Calu3 (cell line): ENCODE measurements at regions not wholly inside any gene's neighbourhood (a gene's known extent, or its start where the extent isn't known, plus 50 kb on each side); places are given as distances from the start of the nearest gene placed in this dataset.

ENCODE experiments used
- BruUV-seq: library from RNA; stranded (reverse); fragments of 400-500 nt; replicated peaks from 2 replicates; lab custom pipeline; 2021; lab: Mats Ljungman, UMichigan
- CTCF ChIA-PET: fragments of 300-600 bp; sonication (Branson Sonifier 250); formaldehyde crosslinking; loops from one replicate; lab custom pipeline; 2022; ENCODE audit warnings: antibody characterized with exemption; lab: Charles Lee
- DNase-seq: peaks from one replicate; pipeline ENCODE4 v3.0.0; 2022
- H3K27ac Mint-ChIP-seq: one replicate; pipeline ENCODE4 v1.8.0; 2022; ENCODE audit warnings: mixed read lengths; ENCODE audit not compliant: unreplicated experiment
- H3K27me3 Mint-ChIP-seq: one replicate; pipeline ENCODE4 v1.8.0; 2022; ENCODE audit warnings: mixed read lengths; ENCODE audit not compliant: unreplicated experiment
- H3K36me3 Mint-ChIP-seq: one replicate; pipeline ENCODE4 v1.8.0; 2022; ENCODE audit warnings: mild to moderate bottlenecking, moderate library complexity, mixed read lengths; ENCODE audit not compliant: insufficient read depth, unreplicated experiment
- H3K4me1 Mint-ChIP-seq: one replicate; pipeline ENCODE4 v1.8.0; 2022; ENCODE audit warnings: mild to moderate bottlenecking, low read depth, mixed read lengths; ENCODE audit not compliant: unreplicated experiment
- H3K4me3 Mint-ChIP-seq: one replicate; pipeline ENCODE4 v1.8.0; 2022; ENCODE audit warnings: mild to moderate bottlenecking, low read depth, moderate library complexity, mixed read lengths; ENCODE audit not compliant: unreplicated experiment
- H3K9me3 Mint-ChIP-seq: one replicate; pipeline ENCODE4 v1.8.0; 2022; ENCODE audit warnings: low read depth, mixed read lengths; ENCODE audit not compliant: unreplicated experiment
- intact Hi-C: fragments of 100-400 bp; cut with micrococcal nuclease; formaldehyde crosslinking; loops from one replicate; pipeline ENCODE4 v1.10.0; 2022; ENCODE audit not compliant: unreplicated experiment
- TF ChIP-seq, protein P1 (sequence below): fragments of 200-600 bp; IDR thresholded peaks from one replicate; pipeline ENCODE4 v1.8.0; 2022; ENCODE audit warnings: antibody characterized with exemption; ENCODE audit not compliant: unreplicated experiment

DNA sequence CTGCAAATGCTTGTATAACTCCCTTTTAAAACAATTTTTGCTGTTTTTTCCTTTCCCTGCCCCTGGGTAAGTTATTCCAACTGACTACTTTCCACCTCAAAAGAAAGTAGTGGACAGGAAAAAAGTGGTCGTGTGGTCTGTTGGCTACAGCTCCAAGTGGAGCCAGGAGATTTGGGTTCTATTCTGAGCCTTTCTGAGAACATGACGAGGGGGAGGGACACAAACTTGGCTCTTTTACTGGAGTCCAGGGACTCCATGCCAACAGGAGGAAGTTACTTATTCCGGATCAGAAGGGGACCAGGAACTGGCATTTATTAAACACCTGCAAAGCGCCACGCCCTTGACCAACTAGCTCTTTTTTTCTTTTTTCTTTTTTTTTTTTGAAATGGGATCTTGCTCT lies 79.0 kb upstream of the CAPZB start:
- Mint-ChIP-seq H3K27ac (no peak overlapping the region), H3K36me3 (no peaks in the 10 kb centered on the region), H3K4me1 (peaks cover 5% of the 10 kb centered on the region), H3K4me3 (no peak overlapping the region), H3K27me3 (no peaks in the 10 kb centered on the region), H3K9me3 (no peaks in the 10 kb centered on the region)
- CTCF ChIA-PET = no interaction called here
- intact Hi-C loops = no loop called here
- no peak for DNase-seq
- TF ChIP-seq, protein P1, sequence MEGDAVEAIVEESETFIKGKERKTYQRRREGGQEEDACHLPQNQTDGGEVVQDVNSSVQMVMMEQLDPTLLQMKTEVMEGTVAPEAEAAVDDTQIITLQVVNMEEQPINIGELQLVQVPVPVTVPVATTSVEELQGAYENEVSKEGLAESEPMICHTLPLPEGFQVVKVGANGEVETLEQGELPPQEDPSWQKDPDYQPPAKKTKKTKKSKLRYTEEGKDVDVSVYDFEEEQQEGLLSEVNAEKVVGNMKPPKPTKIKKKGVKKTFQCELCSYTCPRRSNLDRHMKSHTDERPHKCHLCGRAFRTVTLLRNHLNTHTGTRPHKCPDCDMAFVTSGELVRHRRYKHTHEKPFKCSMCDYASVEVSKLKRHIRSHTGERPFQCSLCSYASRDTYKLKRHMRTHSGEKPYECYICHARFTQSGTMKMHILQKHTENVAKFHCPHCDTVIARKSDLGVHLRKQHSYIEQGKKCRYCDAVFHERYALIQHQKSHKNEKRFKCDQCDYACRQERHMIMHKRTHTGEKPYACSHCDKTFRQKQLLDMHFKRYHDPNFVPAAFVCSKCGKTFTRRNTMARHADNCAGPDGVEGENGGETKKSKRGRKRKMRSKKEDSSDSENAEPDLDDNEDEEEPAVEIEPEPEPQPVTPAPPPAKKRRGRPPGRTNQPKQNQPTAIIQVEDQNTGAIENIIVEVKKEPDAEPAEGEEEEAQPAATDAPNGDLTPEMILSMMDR = no peak
- no TSS peak for BruUV-seq

GRCh38 chr1:19563324-19564097 lies 78.2 kb upstream of the CAPZB start:
- CTCF ChIA-PET = no interaction called here
- Mint-ChIP-seq H3K36me3 (no peaks in the 10 kb centered on the region), H3K4me3 (no peak overlapping the region), H3K27me3 (no peaks in the 10 kb centered on the region), H3K4me1 (peaks cover 5% of the 10 kb centered on the region), H3K9me3 (no peaks in the 10 kb centered on the region), H3K27ac (no peak overlapping the region)
- intact Hi-C loops = no loop called here
- BruUV-seq = no TSS peak
- no peak for DNase-seq
- TF ChIP-seq, protein P1 = no peak

- no TSS peak for BruUV-seq
- TF ChIP-seq, protein P1 = no peak
- Mint-ChIP-seq H3K4me1 (peaks cover 5% of the 10 kb centered on the region), H3K27me3 (no peaks in the 10 kb centered on the region), H3K27ac (no peak overlapping the region), H3K4me3 (no peak overlapping the region), H3K9me3 (no peaks in the 10 kb centered on the region), H3K36me3 (no peaks in the 10 kb centered on the region)
- CTCF ChIA-PET = no interaction called here
- intact Hi-C loops = no loop called here
- no peak for DNase-seq
Measured at GRCh38 chr1:19562847-19563246, 77.5 kb upstream of the CAPZB start.

DNA sequence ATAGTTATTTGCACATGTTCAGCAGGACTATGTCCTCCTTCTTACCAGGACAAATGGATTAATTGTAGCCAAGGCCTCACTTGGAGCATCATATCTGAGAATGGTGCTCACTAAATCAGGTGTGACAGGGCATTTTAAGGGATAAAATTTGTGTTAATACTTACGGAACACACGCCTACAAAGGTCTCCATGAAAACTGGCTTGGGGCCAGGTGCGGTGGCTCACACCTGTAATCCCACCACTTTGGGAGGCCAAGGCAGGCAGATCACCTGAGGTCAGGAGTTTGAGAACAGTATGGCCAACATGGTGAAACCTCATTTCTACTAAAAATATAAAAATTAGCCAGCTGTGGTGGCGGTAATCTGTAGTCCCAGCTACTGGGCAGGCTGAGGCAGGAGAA lies 75.1 kb upstream of the CAPZB start:
- no peak overlapping the region for H3K4me3 Mint-ChIP-seq
- no peak overlapping the region for H3K27ac Mint-ChIP-seq
- no peaks in the 10 kb centered on the region for H3K27me3 Mint-ChIP-seq
- TF ChIP-seq, protein P1 = no peak
- CTCF ChIA-PET = no interaction called here
- no peaks in the 10 kb centered on the region for H3K36me3 Mint-ChIP-seq
- H3K4me1 Mint-ChIP-seq = peaks cover 5% of the 10 kb centered on the region
- intact Hi-C loops = no loop called here
- no peak for DNase-seq
- H3K9me3 Mint-ChIP-seq = no peaks in the 10 kb centered on the region
- no TSS peak for BruUV-seq
